GM20000 (cell line): ENCODE measurements at regions not wholly inside any gene's neighbourhood (a gene's known extent, or its start where the extent isn't known, plus 50 kb on each side); places are given as distances from the start of the nearest gene placed in this dataset.

Experiments
- DNase-seq: peaks from one replicate; pipeline ENCODE4 v3.0.0; 2012; ENCODE audit warnings: low spot score
- CTCF ChIP-seq: IDR thresholded peaks from 2 replicates; pipeline ENCODE4 v1.5.1; 2012; ENCODE audit warnings: mild to moderate bottlenecking, control low read depth; ENCODE audit errors: extremely low read depth, missing control alignments

DNA sequence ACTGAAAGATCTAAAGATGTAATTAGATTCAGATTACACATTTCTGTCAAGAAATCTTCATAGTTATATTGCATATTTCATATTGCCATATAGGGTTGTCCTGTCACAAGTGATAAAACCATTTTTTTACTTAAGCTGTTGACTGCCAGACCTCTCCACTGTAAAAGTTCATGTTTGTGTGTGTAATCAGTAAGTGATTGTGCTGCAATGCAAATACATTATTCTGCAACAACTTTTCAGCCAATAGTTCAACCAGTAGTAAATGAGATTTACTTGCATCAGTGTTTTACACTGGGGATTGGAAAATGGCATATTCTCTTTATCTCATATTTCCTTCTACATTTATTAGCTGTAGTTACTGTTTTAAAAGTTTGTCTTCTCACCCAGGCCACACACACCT, 603.9 kb upstream of the RORB start:
- no peak for TF ChIP-seq CTCF

DNA sequence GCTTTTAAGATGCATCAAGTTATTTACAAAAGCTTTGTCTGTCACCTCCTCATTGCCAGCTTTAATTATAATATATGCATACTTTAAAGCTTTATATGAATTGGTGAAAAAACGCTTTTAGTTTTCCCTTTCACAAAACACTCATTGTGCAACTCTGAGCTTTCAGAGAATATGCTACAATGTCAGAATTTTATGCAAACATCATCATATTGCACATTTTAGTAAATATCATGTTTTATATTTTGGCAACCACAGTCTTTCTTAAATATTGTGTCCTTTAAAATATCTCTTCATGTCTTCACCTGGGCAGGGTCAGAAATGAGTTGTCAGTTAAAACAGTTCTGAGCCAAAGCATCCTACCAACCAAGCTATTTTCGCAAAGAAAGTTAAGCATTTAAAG, 601.1 kb upstream of the RORB start:
- no peak for DNase-seq
- TF ChIP-seq CTCF: no peak

More for the DNA sequence above, 603.9 kb upstream of the RORB start:
- DNase-seq: no peak

DNA sequence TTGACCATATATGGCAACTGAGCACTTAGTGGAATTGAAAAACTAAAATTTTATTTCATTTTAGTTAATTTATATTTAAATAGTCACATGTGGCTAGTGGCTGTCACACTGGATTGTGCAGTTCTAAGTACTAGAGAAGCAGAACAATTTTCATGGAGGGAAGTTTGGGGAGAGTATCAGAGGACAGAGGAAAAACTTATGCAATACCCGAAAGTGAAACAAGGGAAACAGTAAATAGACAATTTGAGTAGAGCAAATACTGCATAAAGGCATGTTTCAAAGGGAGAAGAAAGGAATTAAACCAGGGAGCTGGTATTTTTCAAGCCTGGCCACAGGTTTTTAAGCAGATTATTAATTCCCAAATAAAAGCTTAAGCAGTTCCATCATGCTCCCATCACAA, 590.5 kb upstream of the RORB start:
- no peak for DNase-seq
- no peak for TF ChIP-seq CTCF

DNA sequence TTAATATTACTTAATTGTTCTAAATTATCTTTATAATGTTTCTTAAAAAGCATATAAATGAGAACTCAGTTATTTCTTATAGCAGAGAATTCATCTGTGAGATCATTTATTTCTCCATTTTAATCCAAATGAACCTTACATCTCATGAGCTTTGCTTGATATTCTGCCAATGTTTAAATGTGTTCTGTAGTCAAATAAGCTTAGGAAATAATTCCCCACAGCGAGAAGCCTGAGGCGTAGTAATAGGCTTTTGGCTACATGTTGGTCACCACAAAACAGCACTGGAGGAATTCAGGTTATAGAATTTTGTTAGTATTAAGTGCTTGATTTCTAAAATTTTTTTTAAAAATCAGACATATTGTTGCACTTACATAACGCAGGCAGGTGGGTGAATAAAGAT, 585.3 kb upstream of the RORB start:
- no peak for DNase-seq
- TF ChIP-seq CTCF: no peak

GRCh38 chr9:73916016-73916673, 581.0 kb upstream of the RORB start:
- TF ChIP-seq CTCF: no peak
- no peak for DNase-seq

DNA sequence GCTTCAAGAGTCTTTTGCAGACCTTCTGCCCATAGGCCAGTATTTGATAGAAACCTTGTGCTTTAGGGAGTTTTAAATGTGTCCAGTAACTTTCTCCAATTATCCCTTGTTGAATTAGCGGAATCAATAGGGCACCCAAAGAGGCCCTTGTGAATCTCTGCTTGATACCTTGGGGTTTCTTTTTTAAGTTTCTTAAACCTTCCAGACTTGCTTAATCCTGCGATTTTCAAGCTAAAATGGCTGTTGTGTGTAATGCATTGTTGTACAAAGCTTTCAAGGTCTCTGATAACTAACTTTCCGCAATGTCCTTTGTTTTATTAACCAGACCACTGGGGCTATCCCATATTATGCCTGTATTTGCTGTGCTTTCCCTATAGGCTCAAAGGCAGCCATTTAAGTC, 577.4 kb upstream of the RORB start:
- no peak for DNase-seq
- no peak for TF ChIP-seq CTCF

DNA sequence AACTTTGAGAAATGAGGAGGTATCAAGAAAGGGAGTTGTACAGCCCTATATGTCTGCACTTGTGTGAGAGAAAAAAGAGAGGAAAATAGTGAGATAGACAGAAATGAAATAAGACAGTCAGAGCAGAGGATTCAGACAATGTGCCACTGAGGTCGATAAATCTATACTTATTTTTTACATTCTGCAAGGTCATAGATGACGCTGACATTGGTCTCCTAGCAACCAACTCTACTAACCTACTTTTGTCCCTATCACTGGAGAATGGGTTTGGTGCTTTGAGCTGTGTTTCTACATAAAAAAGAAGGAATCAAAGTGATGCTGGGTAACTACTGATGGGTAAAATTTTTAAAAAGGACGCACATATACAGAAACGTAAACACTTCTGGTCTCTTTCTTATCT, 573.3 kb upstream of the RORB start:
- TF ChIP-seq CTCF: no peak
- DNase-seq: no peak
